Panc1 (cell line): ENCODE measurements at regions not wholly inside any gene's neighbourhood (a gene's known extent, or its start where the extent isn't known, plus 50 kb on each side); places are given as distances from the start of the nearest gene placed in this dataset.

Source experiments
- ATAC-seq: fragments of 200-7000 bp; cut with Tn5 transposase; 2 replicates; pipeline ENCODE4 v1.9.1; 2020; ENCODE audit warnings: mild to moderate bottlenecking, moderate library complexity
- BruUV-seq: library from RNA; stranded (reverse); fragments of 400-500 nt; replicated peaks from 2 replicates; lab custom pipeline; 2021; lab: Mats Ljungman, UMichigan
- CTCF ChIA-PET: fragments of 300-600 bp; sonication (Branson Sonifier 250); formaldehyde crosslinking; loops from one replicate; lab custom pipeline; 2022; ENCODE audit warnings: antibody characterized with exemption; lab: Charles Lee
- POLR2A ChIA-PET: fragments of 300-600 bp; sonication (Branson Sonifier 250); formaldehyde crosslinking; loops from one replicate; lab custom pipeline; 2022; ENCODE audit warnings: antibody characterized with exemption; lab: Charles Lee
- DNase-seq: peaks from one replicate; pipeline ENCODE4 v3.0.0-alpha.2; 2010; ENCODE audit warnings: low read depth, low spot score
- H3K27ac ChIP-seq: 2 replicates; pipeline ENCODE4 v1.5.1; 2011; ENCODE audit warnings: mild to moderate bottlenecking, low read length, inconsistent platforms
- H3K27me3 ChIP-seq: fragments of 200-500 bp; sonication (Bioruptor generic); 2 replicates; pipeline ENCODE4 v1.6.0; 2014; ENCODE audit warnings: low read length, inconsistent platforms; ENCODE audit not compliant: control insufficient read depth, insufficient read depth
- H3K36me3 ChIP-seq: fragments of 200-500 bp; sonication (Bioruptor generic); 2 replicates; pipeline ENCODE4 v1.5.1; 2014; ENCODE audit warnings: inconsistent platforms, mild to moderate bottlenecking, low read length, moderate library complexity; ENCODE audit not compliant: control insufficient read depth, insufficient read depth
- H3K4me1 ChIP-seq: 2 replicates; pipeline ENCODE4 v1.5.1; 2011; ENCODE audit warnings: inconsistent platforms, mild to moderate bottlenecking, low read length, moderate library complexity; ENCODE audit not compliant: control insufficient read depth, insufficient read depth
- H3K4me3 ChIP-seq, 2 experiments: 2 replicates each; pipeline ENCODE4 v1.5.1; 2011 to 2012; ENCODE audit warnings: low read depth in 2 of 2, low read length in 2 of 2, mild to moderate bottlenecking in 2 of 2, inconsistent platforms in 1 of 2, moderate library complexity in 1 of 2
- H3K9me3 ChIP-seq: fragments of 200-500 bp; sonication (Bioruptor generic); 2 replicates; pipeline ENCODE4 v1.5.1; 2014; ENCODE audit warnings: low read depth, mild to moderate bottlenecking, inconsistent platforms, low read length, moderate library complexity; ENCODE audit not compliant: control insufficient read depth, insufficient read depth
- POLR2AphosphoS5 ChIP-seq: IDR thresholded peaks from 2 replicates; pipeline ENCODE4 v1.6.1; 2012; ENCODE audit warnings: mild to moderate bottlenecking, low read depth, low read length, moderate library complexity
- SIN3A ChIP-seq: IDR thresholded peaks from 2 replicates; pipeline ENCODE4 v1.6.1; 2012; ENCODE audit warnings: low read depth, mild to moderate bottlenecking, low read length, moderate library complexity, borderline replicate concordance; ENCODE audit not compliant: insufficient read depth
- TCF7L2 ChIP-seq: IDR thresholded peaks from 2 replicates; pipeline ENCODE4 v1.6.1; 2011; ENCODE audit warnings: mild to moderate bottlenecking, low read depth, low read length, inconsistent platforms
- in situ Hi-C: cut with HindIII; loops from 2 replicates; pipeline ENCODE4 v1.10.0; 2016; ENCODE audit warnings: low sequenced_read_pairs, low pct_unique_long_range_greater_than_20kb
- intact Hi-C: fragments of 100-400 bp; cut with micrococcal nuclease; formaldehyde crosslinking; loops from one replicate; pipeline ENCODE4 v1.10.0; 2022; ENCODE audit not compliant: unreplicated experiment
- TF ChIP-seq, protein P1 (sequence below), 2 experiments: IDR thresholded peaks; 2 replicates each; pipeline ENCODE4 v1.6.1; 2011 to 2012; ENCODE audit warnings: low read depth in 2 of 2, control low read depth in 1 of 2, low read length in 1 of 2, mild to moderate bottlenecking in 1 of 2, moderate library complexity in 1 of 2; ENCODE audit not compliant: insufficient read depth in 1 of 2
- TF ChIP-seq, protein P2 (sequence below): fragments of 450-650 bp; IDR thresholded peaks from 2 replicates; pipeline ENCODE4 v1.5.1; 2017; ENCODE audit warnings: mild to moderate bottlenecking

DNA sequence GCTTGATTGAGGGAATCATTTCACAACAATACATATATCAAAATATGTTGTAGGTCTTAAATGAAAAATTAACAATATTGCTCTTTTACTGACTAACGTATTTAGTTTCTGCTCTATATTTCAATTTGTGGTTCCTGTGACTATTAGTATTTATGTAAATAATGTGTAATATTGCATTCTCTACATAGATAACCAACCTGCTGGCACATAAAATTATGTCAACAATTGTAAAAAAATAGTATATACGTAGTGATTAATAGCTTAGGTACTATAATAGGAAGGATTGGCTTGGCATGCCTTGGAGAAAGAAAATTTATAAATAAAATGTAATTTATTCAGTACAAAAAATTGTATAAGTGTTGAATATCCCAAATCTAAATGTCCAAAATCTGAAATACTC lies 1336.1 kb downstream of the PCDH9 start:
- in situ Hi-C loops: no loop called here
- CTCF ChIA-PET: no interaction called here
- POLR2A ChIA-PET: no interaction called here

DNA sequence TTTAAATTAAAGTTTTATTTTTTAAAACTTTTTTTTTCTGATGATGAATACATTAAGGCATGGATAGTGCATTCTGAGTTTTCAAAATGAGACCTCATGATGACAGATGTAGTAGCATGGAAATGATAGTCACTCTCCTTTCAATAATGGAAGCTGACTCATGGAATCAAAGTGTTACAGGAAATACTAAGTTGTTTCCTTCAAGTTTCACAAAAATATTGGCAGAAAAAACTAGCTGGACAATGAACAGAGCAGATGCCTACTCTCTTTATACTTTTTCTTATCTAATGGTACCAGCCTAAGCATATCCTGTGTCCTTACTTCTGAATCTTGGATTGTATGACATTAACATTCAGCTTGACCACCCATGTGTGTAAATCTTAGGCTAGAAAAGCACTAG lies 1337.3 kb downstream of the PCDH9 start:
- ChIA-PET POLR2A (no interaction called here), CTCF (no interaction called here)
- Histone ChIP-seq H3K36me3 (no peaks in the 10 kb centered on the region), H3K27ac (no peak overlapping the region), H3K9me3 (no peaks in the 10 kb centered on the region), H3K4me1 (no peaks in the 10 kb centered on the region), H3K27me3 (no peaks in the 10 kb centered on the region), H3K4me3 (no peak overlapping the region)
- BruUV-seq: no TSS peak
- ATAC-seq: no peak
- TF ChIP-seq SIN3A (no peak), TCF7L2 (no peak), POLR2AphosphoS5 (no peak)
- TF ChIP-seq, protein P1, sequence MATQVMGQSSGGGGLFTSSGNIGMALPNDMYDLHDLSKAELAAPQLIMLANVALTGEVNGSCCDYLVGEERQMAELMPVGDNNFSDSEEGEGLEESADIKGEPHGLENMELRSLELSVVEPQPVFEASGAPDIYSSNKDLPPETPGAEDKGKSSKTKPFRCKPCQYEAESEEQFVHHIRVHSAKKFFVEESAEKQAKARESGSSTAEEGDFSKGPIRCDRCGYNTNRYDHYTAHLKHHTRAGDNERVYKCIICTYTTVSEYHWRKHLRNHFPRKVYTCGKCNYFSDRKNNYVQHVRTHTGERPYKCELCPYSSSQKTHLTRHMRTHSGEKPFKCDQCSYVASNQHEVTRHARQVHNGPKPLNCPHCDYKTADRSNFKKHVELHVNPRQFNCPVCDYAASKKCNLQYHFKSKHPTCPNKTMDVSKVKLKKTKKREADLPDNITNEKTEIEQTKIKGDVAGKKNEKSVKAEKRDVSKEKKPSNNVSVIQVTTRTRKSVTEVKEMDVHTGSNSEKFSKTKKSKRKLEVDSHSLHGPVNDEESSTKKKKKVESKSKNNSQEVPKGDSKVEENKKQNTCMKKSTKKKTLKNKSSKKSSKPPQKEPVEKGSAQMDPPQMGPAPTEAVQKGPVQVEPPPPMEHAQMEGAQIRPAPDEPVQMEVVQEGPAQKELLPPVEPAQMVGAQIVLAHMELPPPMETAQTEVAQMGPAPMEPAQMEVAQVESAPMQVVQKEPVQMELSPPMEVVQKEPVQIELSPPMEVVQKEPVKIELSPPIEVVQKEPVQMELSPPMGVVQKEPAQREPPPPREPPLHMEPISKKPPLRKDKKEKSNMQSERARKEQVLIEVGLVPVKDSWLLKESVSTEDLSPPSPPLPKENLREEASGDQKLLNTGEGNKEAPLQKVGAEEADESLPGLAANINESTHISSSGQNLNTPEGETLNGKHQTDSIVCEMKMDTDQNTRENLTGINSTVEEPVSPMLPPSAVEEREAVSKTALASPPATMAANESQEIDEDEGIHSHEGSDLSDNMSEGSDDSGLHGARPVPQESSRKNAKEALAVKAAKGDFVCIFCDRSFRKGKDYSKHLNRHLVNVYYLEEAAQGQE (IDR thresholded peaks at IDR 0.05; ENCODE audit: insufficient read depth in 1 of 2, low read depth in 2 of 2, low read length in 1 of 2): no peak
- TF ChIP-seq, protein P2, sequence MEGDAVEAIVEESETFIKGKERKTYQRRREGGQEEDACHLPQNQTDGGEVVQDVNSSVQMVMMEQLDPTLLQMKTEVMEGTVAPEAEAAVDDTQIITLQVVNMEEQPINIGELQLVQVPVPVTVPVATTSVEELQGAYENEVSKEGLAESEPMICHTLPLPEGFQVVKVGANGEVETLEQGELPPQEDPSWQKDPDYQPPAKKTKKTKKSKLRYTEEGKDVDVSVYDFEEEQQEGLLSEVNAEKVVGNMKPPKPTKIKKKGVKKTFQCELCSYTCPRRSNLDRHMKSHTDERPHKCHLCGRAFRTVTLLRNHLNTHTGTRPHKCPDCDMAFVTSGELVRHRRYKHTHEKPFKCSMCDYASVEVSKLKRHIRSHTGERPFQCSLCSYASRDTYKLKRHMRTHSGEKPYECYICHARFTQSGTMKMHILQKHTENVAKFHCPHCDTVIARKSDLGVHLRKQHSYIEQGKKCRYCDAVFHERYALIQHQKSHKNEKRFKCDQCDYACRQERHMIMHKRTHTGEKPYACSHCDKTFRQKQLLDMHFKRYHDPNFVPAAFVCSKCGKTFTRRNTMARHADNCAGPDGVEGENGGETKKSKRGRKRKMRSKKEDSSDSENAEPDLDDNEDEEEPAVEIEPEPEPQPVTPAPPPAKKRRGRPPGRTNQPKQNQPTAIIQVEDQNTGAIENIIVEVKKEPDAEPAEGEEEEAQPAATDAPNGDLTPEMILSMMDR: no peak
- in situ Hi-C loops (no loop called here), intact Hi-C loops (no loop called here)
- DNase-seq: no peak

More for the DNA sequence above, 1336.1 kb downstream of the PCDH9 start:
- Histone ChIP-seq H3K4me3 (no peak overlapping the region), H3K27me3 (no peaks in the 10 kb centered on the region), H3K36me3 (no peaks in the 10 kb centered on the region), H3K9me3 (no peaks in the 10 kb centered on the region), H3K27ac (no peak overlapping the region), H3K4me1 (no peaks in the 10 kb centered on the region)
- ATAC-seq (no peak), DNase-seq (no peak)
- no peak for TF ChIP-seq TCF7L2
- TF ChIP-seq POLR2AphosphoS5: no peak
- TF ChIP-seq, protein P1 (IDR thresholded peaks at IDR 0.05; ENCODE audit: insufficient read depth in 1 of 2, low read depth in 2 of 2, low read length in 1 of 2): no peak
- no peak for TF ChIP-seq SIN3A
- TF ChIP-seq, protein P2: no peak
- intact Hi-C loops: no loop called here
- no TSS peak for BruUV-seq
